ENCODE measurements at regions not wholly inside any gene's neighbourhood (a gene's known extent, or its start where the extent isn't known, plus 50 kb on each side); places are given as distances from the start of the nearest gene placed in this dataset.

DNA sequence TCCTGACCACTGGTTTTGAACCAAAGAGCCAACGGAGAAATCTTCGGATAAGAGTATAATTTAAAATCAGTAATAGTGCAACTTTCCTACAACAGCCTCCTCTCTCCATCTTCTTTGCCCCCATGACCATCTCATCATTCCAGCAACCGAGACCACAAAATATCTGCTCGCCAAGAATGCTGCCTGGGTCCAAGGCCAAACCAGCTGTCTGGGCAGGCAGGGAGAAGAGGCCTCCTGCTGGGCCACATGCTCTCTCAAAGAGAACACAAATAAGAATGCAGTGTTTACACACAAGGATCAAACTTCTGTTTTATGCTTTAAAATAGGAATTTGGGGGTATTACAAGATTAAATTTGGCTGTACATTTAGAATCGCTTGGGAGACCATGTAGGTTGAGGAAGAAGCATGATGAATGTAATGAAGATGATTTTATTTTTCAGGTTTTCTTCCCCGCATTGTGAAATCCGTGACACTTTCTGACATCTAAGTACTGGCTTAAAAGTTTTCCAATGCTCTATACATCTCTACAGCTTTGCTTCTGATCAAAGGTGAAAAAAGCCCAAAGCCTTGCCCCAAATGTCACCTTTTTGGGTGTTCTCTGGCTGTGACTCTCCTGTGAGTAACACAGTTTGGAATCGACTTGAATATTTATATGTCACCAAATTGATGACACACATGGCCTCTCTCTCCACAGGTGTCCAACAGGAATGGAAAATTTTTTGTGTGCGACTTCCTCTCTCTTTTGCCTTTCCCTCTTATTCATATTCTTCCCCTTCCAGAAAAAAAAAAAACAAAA lies 79.4 kb upstream of the PROKR2 start (continued):
- TF ChIP-seq, protein P1, sequence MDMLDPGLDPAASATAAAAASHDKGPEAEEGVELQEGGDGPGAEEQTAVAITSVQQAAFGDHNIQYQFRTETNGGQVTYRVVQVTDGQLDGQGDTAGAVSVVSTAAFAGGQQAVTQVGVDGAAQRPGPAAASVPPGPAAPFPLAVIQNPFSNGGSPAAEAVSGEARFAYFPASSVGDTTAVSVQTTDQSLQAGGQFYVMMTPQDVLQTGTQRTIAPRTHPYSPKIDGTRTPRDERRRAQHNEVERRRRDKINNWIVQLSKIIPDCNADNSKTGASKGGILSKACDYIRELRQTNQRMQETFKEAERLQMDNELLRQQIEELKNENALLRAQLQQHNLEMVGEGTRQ (IDR thresholded peaks at IDR 0.05; ENCODE audit: borderline replicate concordance, low read depth, low read length) = no peak
- TF ChIP-seq RAD21 (IDR thresholded peaks at IDR 0.05; ENCODE audit: low read length) = no peak
- TF ChIP-seq RFX5 (IDR thresholded peaks at IDR 0.05; ENCODE audit: low read length) = no peak
- TF ChIP-seq TEAD4 (IDR thresholded peaks at IDR 0.05; ENCODE audit: borderline replicate concordance, insufficient read depth) = no peak

DNA sequence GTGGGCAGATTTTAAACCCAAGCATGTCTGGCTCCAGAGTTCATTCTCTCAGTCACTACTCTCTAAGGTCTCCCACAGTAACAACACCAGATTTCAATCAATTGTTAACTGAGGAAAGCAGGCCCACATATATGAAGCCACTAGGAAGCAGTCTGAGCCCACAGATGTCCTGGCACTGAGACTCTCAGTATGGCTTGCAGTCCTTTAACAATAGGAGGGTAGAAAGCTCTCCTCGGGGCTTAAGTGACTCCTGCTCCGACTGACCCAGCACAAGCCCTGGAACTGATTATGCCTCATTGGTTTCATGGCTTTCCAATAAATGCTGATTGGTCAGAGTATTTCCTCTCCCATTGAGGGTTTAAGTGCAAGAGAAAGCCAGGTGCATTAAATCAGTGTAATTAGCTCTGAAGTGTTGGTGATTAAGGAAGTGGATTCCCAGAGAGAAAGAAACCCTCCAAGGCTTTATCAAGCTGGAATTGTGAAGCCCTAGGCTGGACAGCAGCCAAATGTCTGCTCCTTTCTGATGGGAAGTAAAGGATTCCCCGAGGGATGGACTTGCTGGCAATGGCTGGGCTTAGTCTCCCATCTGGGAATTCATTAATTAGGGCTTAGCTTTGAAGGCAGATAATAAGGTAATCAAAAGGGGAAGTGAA lies 76.6 kb upstream of the PROKR2 start:
- WGBS (ENCODE audit: low lambda C conversion rate) = 0% methylated on average over 3 of the region's 3 CpGs
- Histone ChIP-seq H3K27ac (ENCODE audit: low read depth in 2 of 2, low read length in 1 of 2) (peak overlapping the region in 1 of 2 experiments; percentile 95; a peak in 2 of 4 replicates), H3K4me3 (ENCODE audit: low read depth in 2 of 2, low read length in 1 of 2) (no peak overlapping the region), H3K79me2 (ENCODE audit: insufficient read depth) (no peaks in the 10 kb centered on the region), H3K9me2 (no peaks in the 10 kb centered on the region), H3K36me3 (replicated peaks in 1 of 2; ENCODE audit: control insufficient read depth in 1 of 2, insufficient read depth in 2 of 2, low read length in 1 of 2) (no peaks in the 10 kb centered on the region), H3K9ac (no peak overlapping the region), H4K20me1 (ENCODE audit: insufficient read depth) (no peaks in the 10 kb centered on the region), H3F3A (replicated peaks; ENCODE audit: insufficient read depth) (no peaks in the 10 kb centered on the region), H3K4me1 (ENCODE audit: control insufficient read depth in 1 of 2, insufficient read depth in 2 of 2, low read depth in 1 of 2, low read length in 1 of 2) (peaks cover 0 to 28% of the 10 kb centered on the region in 2 experiments; a peak in 2 of 4 replicates), H3K27me3 (ENCODE audit: insufficient read depth) (no peaks in the 10 kb centered on the region), H2AFZ (ENCODE audit: low read depth) (no peak overlapping the region), H3K9me3 (no peaks in the 10 kb centered on the region), H3K4me2 (no peak overlapping the region)
- ChIA-PET POLR2A (interaction anchor here (0.8 to 1.2 kb wide), 3 partner anchors 8 to 54 kb away, joined by 3 read pairs; no protein-coding TSS in a partner anchor), CTCF (interaction anchor here (0.7 to 3.8 kb wide), 20 partner anchors 9 to 188 kb away, joined by 3 to 69 read pairs (median 4); partner anchors contain the start of gene PROKR2)
- DNase-seq = peak; percentile 45
- no peak for TF ChIP-seq GABPA (IDR thresholded peaks at IDR 0.05; ENCODE audit: low read depth)
- TF ChIP-seq YY1 (IDR thresholded peaks at IDR 0.05; ENCODE audit: low read depth) = no peak
- no peak for TF ChIP-seq EZH2phosphoT487 (IDR thresholded peaks at IDR 0.05; ENCODE audit: borderline replicate concordance, low read depth)
- TF ChIP-seq, protein P1 (IDR thresholded peaks at IDR 0.05; ENCODE audit: borderline replicate concordance, low read depth, low read length) = no peak
- TF ChIP-seq TEAD4 (IDR thresholded peaks at IDR 0.05; ENCODE audit: borderline replicate concordance, insufficient read depth) = peak; percentile 27; the same call in 1 of the 2 replicates
- TF ChIP-seq, protein P2, sequence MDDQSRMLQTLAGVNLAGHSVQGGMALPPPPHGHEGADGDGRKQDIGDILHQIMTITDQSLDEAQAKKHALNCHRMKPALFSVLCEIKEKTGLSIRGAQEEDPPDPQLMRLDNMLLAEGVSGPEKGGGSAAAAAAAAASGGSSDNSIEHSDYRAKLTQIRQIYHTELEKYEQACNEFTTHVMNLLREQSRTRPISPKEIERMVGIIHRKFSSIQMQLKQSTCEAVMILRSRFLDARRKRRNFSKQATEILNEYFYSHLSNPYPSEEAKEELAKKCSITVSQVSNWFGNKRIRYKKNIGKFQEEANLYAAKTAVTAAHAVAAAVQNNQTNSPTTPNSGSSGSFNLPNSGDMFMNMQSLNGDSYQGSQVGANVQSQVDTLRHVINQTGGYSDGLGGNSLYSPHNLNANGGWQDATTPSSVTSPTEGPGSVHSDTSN (IDR thresholded peaks at IDR 0.05) = no peak
- TF ChIP-seq MXI1 (IDR thresholded peaks at IDR 0.05; ENCODE audit: low read depth, low read length) = peak; percentile 52; the same call in 1 of the 2 replicates
- TF ChIP-seq MEF2A (IDR thresholded peaks at IDR 0.05; ENCODE audit: borderline replicate concordance, low read depth) = no peak
- TF ChIP-seq ELF1 (IDR thresholded peaks at IDR 0.05) = no peak
- TF ChIP-seq EP300 (IDR thresholded peaks at IDR 0.05; ENCODE audit: borderline replicate concordance in 1 of 2, low read depth in 1 of 2, low read length in 1 of 2) = peak in 1 of 2 experiments; percentile 95; a peak in 2 of 4 replicates
- no peak for TF ChIP-seq FOSL2 (IDR thresholded peaks at IDR 0.05; ENCODE audit: borderline replicate concordance, low read depth)
- TF ChIP-seq TAF1 (IDR thresholded peaks at IDR 0.05; ENCODE audit: borderline replicate concordance, low read depth, low read length) = no peak
- TF ChIP-seq RXRA (IDR thresholded peaks at IDR 0.05; ENCODE audit: borderline replicate concordance, low read depth) = no peak
- TF ChIP-seq POLR2AphosphoS5 (IDR thresholded peaks at IDR 0.05; ENCODE audit: low read depth, low read length) = no peak
- TF ChIP-seq RFX5 (IDR thresholded peaks at IDR 0.05; ENCODE audit: low read length) = 0 out of 2 replicates have a peak, but pooled peaks have one; percentile 21
- TF ChIP-seq FOXJ3 (CRISPR knock-in tag; IDR thresholded peaks at IDR 0.05) = peak; percentile 74; the same call in 1 of the 2 replicates
- TF ChIP-seq, protein P3, sequence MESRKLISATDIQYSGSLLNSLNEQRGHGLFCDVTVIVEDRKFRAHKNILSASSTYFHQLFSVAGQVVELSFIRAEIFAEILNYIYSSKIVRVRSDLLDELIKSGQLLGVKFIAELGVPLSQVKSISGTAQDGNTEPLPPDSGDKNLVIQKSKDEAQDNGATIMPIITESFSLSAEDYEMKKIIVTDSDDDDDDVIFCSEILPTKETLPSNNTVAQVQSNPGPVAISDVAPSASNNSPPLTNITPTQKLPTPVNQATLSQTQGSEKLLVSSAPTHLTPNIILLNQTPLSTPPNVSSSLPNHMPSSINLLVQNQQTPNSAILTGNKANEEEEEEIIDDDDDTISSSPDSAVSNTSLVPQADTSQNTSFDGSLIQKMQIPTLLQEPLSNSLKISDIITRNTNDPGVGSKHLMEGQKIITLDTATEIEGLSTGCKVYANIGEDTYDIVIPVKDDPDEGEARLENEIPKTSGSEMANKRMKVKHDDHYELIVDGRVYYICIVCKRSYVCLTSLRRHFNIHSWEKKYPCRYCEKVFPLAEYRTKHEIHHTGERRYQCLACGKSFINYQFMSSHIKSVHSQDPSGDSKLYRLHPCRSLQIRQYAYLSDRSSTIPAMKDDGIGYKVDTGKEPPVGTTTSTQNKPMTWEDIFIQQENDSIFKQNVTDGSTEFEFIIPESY (IDR thresholded peaks at IDR 0.05; ENCODE audit: borderline replicate concordance, low read depth) = no peak
- TF ChIP-seq, protein P4, sequence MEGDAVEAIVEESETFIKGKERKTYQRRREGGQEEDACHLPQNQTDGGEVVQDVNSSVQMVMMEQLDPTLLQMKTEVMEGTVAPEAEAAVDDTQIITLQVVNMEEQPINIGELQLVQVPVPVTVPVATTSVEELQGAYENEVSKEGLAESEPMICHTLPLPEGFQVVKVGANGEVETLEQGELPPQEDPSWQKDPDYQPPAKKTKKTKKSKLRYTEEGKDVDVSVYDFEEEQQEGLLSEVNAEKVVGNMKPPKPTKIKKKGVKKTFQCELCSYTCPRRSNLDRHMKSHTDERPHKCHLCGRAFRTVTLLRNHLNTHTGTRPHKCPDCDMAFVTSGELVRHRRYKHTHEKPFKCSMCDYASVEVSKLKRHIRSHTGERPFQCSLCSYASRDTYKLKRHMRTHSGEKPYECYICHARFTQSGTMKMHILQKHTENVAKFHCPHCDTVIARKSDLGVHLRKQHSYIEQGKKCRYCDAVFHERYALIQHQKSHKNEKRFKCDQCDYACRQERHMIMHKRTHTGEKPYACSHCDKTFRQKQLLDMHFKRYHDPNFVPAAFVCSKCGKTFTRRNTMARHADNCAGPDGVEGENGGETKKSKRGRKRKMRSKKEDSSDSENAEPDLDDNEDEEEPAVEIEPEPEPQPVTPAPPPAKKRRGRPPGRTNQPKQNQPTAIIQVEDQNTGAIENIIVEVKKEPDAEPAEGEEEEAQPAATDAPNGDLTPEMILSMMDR (IDR thresholded peaks at IDR 0.05) = no peak
- TF ChIP-seq, protein P5, sequence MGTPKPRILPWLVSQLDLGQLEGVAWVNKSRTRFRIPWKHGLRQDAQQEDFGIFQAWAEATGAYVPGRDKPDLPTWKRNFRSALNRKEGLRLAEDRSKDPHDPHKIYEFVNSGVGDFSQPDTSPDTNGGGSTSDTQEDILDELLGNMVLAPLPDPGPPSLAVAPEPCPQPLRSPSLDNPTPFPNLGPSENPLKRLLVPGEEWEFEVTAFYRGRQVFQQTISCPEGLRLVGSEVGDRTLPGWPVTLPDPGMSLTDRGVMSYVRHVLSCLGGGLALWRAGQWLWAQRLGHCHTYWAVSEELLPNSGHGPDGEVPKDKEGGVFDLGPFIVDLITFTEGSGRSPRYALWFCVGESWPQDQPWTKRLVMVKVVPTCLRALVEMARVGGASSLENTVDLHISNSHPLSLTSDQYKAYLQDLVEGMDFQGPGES (IDR thresholded peaks at IDR 0.05; ENCODE audit: low read depth, low read length) = no peak

Measured in SK-N-SH (cell line).